ENCODE measurements at regions not wholly inside any gene's neighbourhood (a gene's known extent, or its start where the extent isn't known, plus 50 kb on each side); places are given as distances from the start of the nearest gene placed in this dataset.

DNA sequence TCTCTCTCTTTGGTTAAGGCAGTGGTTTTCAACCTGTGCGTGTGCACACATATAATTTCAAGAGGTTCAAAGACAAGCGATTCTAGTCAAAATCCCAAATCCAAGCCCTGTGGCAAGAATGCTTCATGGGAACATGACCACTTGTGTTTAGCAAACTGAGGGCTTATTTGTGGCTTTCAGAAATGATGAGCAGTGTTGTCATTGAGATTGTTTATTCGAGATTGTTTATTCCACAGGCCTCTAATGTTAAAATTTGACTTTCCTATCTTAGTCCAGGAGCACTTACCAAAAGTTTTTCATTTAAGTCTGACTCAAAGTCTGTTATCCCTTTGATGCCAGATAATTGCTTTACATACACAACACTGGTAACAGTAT lies 111.1 kb upstream of the ELL2 start:
- TF ChIP-seq, protein P1, sequence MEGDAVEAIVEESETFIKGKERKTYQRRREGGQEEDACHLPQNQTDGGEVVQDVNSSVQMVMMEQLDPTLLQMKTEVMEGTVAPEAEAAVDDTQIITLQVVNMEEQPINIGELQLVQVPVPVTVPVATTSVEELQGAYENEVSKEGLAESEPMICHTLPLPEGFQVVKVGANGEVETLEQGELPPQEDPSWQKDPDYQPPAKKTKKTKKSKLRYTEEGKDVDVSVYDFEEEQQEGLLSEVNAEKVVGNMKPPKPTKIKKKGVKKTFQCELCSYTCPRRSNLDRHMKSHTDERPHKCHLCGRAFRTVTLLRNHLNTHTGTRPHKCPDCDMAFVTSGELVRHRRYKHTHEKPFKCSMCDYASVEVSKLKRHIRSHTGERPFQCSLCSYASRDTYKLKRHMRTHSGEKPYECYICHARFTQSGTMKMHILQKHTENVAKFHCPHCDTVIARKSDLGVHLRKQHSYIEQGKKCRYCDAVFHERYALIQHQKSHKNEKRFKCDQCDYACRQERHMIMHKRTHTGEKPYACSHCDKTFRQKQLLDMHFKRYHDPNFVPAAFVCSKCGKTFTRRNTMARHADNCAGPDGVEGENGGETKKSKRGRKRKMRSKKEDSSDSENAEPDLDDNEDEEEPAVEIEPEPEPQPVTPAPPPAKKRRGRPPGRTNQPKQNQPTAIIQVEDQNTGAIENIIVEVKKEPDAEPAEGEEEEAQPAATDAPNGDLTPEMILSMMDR (IDR thresholded peaks at IDR 0.05): no peak
- no peaks in the 10 kb centered on the region for H3K36me3 ChIP-seq
- H3K4me1 ChIP-seq: peaks cover 0 to 10% of the 10 kb centered on the region in 2 donors
- no peaks in the 10 kb centered on the region for H3K27me3 ChIP-seq
- WGBS, 2 donors: 83 to 90% methylated on average over 3 of the region's 3 CpGs
- H3K9me3 ChIP-seq: no peaks in the 10 kb centered on the region
- no peak overlapping the region for H3K27ac ChIP-seq
- no peak for DNase-seq
- intact Hi-C loops (cut with DNase I): no loop called here
- H3K4me3 ChIP-seq (replicated peaks in 1 of 3): no peak overlapping the region

DNA sequence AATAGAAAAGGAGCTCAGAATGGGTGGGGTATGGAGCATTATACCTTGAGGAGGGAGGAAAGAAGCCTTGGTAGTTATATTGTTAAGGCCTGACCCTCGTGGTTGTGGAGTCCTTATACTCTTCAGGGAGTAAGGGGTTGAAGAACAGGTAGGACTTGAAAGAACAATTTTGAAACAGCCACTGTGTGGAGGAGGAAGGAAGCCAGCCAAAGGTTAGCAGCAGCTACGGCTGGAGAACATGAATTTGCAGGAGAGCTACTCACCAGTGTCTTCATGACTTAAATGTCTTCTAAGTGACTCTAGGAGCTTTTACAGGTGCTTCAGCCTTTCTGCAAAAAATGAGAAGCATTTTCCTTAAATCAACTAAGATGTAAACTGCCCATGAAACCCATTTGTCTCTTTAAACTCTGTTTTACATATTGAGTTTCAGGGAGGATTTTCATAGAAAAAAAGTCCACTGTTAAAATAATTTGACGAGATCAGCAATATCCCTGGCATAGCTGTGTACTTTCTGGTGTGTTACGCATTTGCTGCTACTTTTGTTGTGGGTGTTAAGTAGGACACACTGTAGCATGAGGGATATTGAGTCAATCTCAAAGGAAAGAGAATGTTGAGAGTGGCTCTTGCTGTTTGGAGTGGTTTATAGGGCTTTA lies 110.6 kb upstream of the ELL2 start:
- Histone ChIP-seq H3K4me1 (peaks cover 0 to 10% of the 10 kb centered on the region in 2 donors), H3K27me3 (no peaks in the 10 kb centered on the region), H3K9me3 (no peaks in the 10 kb centered on the region), H3K4me3 (replicated peaks in 1 of 3) (no peak overlapping the region), H3K27ac (no peak overlapping the region), H3K36me3 (no peaks in the 10 kb centered on the region)
- WGBS, 2 donors: 48 to 49% methylated on average over 4 of the region's 4 CpGs
- intact Hi-C loops (cut with DNase I): no loop called here
- TF ChIP-seq, protein P1 (IDR thresholded peaks at IDR 0.05): no peak
- no peak for TF ChIP-seq POLR2A (IDR thresholded peaks at IDR 0.05)
- DNase-seq: peak in 1 of 2 donors; percentile 23

DNA sequence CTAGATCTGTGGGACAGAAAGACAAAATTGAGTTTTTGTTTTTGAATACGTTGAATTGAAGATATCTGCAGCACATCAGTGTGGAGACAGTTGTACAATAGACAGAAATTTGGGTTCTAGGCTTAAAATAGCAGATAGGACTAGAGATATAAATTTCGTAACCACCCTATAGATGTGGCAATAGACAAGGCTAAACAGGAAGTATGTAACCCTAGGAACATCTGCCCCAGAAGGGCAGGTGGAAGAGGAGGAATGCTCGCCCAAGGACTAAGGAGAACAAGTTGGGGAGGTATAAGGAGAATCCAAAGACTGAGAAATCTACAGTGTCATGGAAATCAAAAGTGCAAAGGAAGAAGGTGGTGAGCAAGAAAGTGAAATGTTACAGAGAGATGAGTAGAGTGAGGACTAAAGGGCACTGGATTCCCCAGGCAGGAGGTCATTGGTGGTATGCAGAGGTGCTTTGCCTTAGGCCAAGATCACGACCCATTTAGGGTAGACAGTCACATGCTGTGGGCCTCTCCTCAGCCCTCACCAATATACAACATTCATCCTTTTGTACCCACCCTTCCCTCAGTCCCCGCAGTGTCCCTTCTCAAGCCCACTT lies 109.1 kb upstream of the ELL2 start:
- Histone ChIP-seq H3K4me1 (peaks cover 6 to 12% of the 10 kb centered on the region in 2 donors), H3K27me3 (no peaks in the 10 kb centered on the region), H3K27ac (no peak overlapping the region), H3K4me3 (replicated peaks in 1 of 3) (no peak overlapping the region), H3K36me3 (no peaks in the 10 kb centered on the region), H3K9me3 (no peaks in the 10 kb centered on the region)
- WGBS, 2 donors: 87 to 91% methylated on average over 5 of the region's 5 CpGs
- no peak for DNase-seq
- TF ChIP-seq POLR2A (IDR thresholded peaks at IDR 0.05): no peak
- TF ChIP-seq, protein P1 (IDR thresholded peaks at IDR 0.05): no peak
- intact Hi-C loops (cut with DNase I): no loop called here

DNA sequence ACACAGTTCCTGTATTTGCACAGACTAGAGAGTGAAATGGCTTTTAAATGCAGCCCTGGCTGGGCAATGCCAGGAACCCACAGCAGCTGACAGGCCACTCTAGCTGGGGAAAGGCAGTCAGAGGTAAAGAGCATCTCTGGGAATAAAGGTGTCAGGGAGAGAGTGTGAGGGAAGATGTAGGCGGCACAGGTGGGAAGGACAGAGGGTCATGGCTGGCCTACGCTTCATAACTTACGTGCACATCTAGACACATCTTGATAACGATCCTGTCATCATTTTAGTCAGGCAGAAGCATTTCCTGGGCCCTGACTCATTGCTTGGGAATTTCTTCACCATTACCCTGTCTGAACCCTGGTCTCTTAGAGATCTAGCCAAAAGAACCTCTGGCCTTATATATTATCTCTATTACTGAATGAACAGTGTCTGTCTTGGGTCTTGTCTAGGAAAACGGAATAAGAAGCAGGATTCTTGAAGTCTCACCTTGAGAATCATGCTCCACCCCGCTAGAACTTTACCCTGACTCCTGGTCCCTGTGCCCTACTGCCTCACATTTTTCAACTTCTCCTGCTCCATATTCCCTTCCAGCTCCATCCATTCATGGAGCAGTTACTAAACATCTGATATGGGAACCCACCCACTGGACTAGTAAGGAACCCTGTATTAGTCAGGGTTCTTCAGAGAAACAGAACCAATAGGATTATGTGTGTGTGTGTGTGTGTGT lies 106.4 kb upstream of the ELL2 start:
- DNase-seq: no peak
- H3K4me3 ChIP-seq (replicated peaks in 1 of 3): no peak overlapping the region
- no peak overlapping the region for H3K27ac ChIP-seq

More for the DNA sequence above, 106.4 kb upstream of the ELL2 start:
- Histone ChIP-seq H3K36me3 (no peaks in the 10 kb centered on the region), H3K27me3 (no peaks in the 10 kb centered on the region), H3K4me1 (peaks cover 8 to 14% of the 10 kb centered on the region in 2 donors), H3K9me3 (no peaks in the 10 kb centered on the region)
- TF ChIP-seq POLR2A (IDR thresholded peaks at IDR 0.05): no peak
- TF ChIP-seq, protein P1 (IDR thresholded peaks at IDR 0.05): no peak
- intact Hi-C loops (cut with DNase I): no loop called here
- 81 to 84% methylated on average over 6 of the region's 6 CpGs for WGBS, 2 donors
